ENCODE measurements at regions not wholly inside any gene's neighbourhood (a gene's known extent, or its start where the extent isn't known, plus 50 kb on each side); places are given as distances from the start of the nearest gene placed in this dataset.
"Not testable (repeated sequence)": the region's sequence is repeated elsewhere in the genome, so short reads cannot be mapped to it uniquely, and the experiment has no call there.

GRCh38 chr5:34467984-34468383, 188.1 kb upstream of the RAI14 start:
- TF ChIP-seq CTCF, POLR2A (IDR thresholded peaks at IDR 0.05): not testable (repeated sequence)
